T-helper 1 cell (primary cell): ENCODE measurements at regions not wholly inside any gene's neighbourhood (a gene's known extent, or its start where the extent isn't known, plus 50 kb on each side); places are given as distances from the start of the nearest gene placed in this dataset.
"Not testable (repeated sequence)": the region's sequence is repeated elsewhere in the genome, so short reads cannot be mapped to it uniquely, and the experiment has no call there.

Source experiments
- DNase-seq, 5 donors: peaks; one replicate each; pipeline ENCODE4 v3.0.0-alpha.2; 2012 to 2020

DNA sequence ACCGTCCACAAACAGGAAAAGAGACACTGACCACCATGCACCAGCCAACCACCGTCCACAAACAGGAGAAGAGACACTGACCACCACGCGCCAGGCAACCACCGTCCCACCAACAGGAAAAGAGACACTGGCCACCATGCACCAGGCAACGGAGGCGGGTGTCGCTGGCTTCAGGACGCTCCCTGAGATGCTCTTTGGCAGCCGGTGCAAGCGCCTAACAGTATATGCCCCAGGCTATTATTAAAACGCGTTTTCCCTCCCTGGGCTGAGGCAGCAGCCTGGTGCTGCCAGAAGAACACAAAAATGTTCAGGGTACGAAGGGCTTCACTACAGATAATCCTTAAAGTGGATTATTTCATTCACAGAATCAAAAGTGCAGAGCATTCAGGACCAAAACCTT is 235.1 kb downstream of the DLL1 start:
- not testable (repeated sequence) for DNase-seq

DNA sequence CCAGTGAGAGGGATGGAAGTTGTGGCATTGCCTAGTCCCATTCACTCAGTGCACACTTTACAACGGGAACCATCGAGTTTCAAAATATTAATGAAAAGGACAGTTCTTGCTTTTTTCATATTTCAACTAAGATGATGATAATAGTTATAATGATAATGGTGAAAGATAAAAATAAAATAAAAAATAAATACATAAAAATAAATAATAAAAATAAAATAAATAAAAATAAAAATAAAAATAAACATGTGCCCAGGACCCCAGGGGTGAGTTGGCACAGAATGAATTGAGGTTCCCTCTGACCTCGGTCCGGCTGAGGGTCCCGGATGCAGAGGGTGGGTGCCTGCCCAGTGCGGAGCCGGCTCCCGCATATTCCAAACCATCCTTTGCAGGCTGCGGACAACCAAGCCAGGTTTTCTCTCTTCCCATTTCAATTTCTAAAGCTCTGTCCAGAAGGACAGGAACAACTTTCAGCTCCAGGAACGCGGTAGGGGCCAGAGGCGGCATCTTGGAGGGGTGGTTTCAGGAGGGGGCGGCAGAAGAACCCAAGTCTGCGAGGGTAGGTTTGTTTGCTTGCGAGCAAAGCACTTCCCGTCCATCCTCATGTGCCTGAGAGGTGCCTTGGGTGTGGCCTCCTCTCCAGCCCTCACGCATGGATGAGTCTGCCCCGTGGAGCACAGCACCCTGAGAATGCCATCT is 236.8 kb downstream of the DLL1 start:
- peak in 1 of 5 donors; percentile 3 for DNase-seq

DNA sequence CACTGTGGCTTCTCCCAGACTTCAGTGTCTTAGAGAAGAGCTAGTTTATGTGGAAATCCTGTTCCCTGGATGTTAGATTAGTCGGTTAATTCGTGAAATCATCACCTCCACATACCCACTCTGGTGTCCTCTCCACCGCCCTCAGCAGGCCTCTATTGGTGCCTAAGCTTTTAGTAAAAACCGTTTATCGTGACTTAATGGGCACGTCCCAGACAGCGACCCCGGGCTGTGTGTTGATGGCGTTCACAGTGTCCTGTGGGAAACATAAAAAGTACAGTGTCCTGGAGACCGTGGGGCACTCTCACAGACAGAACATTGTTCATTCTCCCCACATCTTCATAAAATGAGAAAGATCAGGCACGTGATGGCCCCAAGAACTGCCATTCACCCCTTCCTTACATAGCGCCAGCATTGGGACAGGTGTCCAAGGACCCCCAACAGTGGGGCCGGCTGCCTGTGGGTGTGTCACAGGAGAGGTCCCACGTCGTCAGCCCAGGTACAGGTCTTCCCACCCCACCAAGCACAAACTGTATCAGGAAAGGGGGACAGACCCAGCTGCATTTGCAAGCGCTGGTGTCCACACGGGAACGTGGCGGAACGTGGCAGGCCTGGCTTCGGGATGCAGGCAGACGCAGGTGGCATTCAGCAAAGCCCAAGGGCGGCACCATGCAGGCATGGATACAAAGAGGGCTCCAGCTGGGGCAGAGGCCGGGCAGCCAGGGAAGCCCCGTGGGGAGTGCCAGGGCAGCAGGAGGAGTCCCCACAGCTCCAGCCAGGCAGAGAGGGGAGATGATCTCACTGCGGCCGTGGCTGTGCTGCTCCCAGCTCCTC is 237.7 kb downstream of the DLL1 start:
- peak in 1 of 5 donors; percentile 1 for DNase-seq

DNA sequence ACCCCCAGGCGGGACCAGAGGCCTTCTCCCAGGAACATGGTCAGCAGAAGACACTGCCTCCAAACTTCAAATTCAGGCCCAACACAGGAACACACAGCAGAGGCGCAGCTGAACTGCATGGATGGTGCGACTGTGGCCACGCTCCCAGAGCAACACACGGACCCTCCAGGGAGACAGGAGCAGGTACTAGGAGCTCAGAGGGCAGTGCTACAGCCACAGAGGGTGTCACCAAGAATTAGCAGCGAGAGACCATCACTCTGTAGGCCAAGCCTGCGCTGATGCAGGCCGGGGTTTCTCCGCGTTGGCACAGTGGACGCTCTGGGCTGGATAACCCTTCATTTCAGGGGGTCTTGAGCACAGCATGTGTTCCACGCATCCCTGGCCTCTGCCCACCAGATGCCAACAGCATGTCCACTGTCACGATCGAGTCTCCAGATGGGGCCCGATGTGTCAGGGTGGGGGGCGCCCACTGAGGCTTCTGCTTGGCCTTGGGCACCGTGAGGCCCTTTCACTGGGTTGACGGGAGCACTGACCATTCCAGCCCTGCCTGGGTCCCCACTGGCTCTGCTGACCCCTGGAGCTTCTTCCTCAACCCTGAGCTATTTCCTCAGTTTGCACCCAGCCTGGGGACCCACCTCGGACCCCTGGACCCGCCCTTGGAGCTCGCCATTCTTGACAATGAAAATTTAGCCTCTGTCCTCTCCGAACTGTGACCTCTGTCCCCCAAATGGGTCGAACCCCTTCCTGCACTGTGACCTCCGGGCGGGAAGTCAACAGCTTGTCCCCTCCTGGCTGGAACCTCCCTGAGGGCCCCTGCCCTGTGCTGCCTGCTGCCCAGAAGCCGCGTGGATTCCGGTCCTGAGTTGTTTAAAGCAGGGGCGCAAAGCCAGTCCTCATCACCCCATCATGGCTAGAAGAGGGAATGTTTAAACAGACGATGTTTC is 239.4 kb downstream of the DLL1 start:
- DNase-seq: peak in 1 of 5 donors; percentile 4

DNA sequence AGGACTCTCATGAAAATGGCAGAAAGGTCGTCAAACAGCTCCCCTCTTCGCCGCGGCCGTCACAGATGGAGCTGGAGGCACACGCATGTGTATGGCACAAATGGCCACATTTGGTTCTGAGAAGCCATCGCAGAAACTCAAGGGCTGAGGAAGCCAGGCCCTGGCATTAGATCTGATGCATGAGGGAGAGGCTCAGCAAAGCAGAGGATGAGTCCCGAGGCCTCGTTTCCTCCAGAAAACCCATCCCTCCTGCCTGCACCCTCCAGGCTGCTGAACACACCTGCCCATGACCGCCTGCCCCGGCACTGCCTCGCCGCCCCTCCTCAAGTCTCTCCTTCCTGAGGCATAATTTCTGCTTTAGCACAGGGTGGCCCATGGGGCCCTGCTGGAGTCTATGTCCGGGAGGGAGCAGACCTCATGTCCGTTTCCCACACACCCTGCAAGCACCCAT is 240.3 kb downstream of the DLL1 start:
- DNase-seq: peak in 1 of 5 donors; percentile 4

DNA sequence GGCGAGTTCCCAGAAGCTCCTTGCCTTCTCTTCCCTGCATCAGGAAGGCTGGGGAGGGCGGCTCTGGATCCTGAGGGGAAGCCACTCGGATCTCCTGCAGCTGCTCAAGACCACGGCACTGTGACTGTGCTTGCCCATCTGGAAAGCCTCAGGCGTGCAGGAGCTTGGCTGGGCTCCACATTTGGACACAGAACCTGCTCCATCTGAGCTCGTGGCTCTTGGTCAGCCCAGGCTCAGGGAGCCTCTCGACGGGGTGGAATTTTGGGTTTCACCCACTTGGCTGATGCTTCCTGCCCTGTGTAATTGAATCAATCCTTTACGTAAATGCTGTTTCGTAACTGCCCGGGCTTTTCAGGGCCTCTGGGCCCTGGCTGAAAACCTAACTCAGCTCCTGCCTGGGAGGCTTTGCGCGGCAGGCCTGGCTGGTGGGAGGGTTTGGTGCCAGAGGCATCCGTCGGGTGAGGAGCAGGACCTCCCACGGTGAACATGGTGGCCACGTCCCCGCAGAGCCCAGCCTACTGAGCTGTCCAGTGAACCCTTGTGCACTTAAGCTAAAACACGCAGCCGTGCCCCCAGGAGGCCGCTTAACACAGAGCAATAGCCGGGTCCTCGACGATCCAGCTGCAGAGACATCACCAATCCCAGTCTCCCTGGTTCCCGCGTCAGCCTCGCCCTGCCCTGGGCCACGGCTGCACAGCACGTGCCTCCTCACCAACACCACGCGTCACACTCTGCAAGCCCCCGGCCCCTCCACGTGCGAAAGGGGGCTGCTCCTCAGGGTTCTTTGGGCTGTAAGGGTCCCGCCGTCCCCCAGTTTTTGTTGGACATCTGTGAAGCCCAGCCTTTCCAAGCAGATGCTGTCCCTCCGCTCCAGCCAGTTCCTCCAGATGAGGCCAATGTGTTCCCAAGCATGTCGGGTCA is 241.0 kb downstream of the DLL1 start:
- DNase-seq: no peak

DNA sequence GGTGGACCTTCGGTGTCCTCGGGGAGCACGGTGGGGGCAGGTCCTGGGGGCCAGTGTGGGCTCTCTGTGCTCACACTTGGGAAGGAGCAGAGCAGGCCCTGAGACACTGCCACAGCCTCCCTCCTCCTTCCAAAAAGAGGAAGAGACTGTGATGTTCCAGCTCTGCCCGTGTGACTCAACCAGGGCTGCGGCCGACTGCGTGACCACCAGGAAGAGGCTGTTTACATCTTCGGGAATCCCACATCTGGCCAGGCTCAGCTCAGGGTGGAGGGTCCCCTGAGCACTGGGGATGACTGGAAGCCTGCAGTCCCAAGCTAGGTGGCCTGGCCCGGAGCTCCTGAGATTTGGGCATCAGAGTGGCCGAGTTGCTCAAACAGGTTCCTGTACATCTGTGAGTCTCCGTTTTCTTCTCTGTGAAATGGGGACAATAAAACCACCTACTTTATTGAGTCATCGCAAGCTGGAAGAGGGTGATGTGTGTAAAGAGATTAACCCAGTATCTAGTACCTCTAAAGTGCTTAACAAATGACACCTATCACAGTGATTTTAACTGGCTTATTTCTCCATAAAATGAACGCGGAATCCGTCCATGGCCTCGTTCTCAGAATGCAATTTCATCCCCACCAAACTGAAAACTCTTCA is 242.1 kb downstream of the DLL1 start:
- DNase-seq: no peak

DNA sequence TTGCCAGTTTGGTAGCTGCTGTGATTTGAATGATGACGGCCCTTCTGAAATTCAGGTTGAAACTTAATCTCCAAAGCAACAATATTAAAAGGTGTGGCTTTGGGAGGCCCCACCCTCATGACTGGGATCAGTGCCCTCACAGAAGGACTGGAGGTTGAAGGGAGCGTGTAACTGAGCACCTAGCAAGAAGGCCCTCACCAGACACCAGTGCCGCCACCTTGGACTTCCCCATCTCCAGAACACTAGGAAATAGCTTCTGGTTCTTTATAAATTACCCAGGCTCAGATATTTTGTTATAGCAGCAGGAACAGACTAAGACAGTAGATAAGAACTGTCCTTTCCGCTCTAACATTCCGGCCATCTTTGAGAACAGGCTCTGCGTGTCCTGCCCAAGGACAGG is 243.1 kb downstream of the DLL1 start:
- no peak for DNase-seq

DNA sequence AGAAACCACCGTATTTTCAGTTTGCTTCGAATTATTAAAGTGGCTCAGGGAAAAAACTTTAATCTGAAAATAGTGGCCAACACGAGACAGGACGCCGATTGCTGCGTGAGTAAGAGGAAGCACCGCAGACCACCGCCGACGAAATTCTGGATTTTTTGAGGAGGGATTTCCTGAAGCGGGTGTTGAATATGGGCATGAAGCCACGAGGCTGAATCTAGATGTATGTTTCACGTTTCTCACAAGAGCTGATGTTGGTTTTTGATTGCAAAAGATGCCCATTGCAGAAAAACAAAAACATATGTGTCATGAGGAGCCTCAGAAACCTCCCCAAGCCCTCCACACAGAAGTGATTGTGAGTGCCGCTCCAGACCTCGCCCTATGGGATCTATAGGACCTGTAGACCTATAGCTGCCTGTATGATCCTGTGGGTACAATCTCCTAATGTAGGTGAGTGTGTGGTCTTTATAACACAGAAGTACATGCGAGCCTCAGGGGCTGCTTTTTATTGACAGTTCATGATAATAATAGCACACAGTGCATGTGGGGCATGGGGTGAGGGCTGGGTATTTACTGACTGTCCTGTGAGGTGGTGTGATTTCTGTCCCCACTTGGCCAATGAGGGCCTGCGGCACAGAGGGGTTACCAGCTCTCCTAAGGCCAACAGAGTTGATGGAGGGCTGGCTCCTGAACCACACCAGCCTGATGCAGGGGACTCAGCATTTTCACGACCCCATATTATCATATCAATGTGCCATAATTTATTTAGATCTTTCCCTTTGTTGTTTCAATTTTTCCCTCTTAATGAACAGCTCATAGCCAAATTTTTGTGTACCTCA is 243.9 kb downstream of the DLL1 start:
- DNase-seq: no peak

DNA sequence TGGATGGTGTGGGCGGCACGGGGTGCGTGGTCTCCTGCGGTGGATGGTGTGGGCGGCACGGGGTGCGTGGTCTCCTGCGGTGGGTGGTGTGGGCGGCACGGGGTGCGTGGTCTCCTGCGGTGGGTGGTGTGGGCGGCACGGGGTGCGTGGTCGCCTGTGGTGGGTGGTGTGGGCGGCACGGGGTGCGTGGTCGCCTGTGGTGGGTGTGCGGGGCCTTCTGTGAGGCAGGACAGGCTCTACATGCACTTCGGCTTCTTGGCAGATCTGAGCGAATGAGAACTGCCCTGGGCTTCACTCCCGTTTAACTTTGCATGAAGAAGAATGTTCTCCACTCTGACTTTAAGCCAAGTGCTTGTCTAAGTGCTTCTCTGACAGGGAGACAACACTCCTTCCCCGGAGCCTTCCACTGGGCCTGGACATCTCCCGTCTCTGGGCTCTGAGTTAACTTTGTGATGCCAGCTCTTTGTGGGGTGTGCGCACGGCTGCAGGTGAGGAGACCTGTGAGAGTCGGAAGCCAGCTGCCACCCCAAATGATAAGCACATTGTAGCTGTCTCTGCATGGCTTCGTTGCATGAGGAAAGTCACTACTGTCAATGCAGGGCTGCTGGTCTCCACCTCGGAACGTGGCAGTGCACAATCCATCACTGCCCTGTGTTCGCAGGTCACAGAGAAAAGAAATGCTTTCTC is 244.8 kb downstream of the DLL1 start:
- DNase-seq: no peak

DNA sequence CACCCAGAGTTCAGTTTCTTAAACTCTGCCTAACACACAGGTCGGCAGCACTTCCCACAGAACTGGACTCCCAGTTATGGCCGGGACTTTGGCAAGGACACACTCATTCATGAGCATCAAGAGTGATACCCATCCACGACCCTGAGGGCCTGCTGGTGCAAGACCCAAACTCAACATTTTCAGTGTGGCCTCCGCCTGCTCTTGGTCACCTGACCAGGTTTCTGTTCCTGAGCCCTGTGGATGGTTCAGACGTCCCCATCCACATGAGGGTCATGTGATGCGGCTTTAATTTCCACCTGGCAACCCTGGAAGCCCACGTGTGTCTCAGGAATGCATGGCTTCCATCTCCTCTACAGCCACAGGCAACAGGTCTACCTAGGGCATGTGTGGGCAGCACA is 245.3 kb downstream of the DLL1 start:
- no peak for DNase-seq

DNA sequence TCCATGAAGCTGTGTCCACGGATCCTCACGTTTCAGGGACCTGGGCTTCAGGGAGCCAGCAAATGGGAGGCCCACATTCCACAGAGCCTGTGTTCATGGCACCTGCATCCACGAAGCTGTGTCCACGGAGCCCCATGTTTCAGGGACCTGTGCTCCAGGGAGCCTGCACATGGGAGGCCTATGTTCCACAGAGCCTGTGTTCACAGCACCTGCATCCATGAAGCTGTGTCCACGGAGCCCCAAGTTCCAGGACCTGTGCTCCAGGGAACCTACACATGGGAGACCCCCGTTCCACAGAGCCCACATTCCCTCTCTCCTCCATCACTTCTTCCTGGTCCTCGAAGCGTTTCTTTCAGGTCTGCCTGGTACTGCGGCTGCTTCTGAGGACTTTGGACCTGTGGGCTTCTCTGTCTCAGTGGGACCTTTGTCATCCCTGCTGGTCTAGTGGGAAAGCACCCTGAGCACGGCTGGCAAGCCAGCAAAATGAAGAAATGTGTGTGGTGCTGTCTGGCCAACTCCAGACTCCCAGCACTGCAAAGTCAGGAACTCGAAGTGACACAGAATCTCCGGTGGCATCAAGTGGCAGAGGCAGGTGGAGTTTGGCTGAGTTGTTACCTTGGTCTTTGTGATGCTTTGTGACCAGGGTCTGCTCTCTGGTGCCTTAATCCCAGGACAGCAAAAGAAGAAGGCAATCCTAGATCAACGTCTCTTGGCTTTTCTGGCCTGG is 245.9 kb downstream of the DLL1 start:
- no peak for DNase-seq

DNA sequence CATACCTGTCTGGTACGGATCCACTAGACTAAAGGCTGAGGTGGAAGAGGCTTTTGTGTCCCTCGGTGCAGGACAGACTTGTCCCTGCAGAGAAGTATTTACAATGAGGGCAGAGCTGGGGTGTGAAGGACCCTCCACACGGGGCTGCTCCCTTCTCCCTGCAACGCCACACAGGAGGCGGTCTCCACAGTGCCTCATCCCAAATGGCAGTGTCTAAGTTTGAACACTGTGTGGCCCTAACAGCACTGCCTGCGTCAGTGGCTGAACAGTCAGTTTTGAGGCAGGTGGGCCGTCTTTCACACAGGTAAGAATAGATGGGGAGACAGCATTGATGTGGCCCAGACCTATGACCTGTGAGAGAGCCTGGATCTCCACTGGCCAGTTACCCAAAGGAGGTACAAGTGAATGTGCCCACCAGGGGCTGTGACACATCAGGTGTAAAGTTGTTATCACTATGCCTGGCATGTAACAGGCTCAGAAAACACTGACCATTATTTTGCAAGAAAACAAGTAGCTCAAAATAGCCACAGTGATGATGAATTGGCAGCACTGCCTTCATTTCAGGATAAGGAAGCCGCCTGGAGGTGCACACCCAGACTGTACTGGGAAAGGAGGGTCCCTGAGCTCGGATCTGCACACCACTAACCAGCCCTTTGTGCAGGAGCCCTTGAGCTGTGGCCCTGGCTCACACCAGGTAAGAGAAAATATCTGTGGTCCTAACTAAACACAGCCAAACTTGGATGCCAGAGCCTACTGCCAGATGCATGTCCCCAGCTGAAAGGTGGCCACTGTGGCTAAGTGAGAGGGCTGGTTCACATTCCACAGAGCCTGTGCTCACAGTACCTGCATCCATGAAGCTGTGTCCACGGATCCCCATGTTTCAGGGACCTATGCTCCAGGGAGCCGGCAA is 246.7 kb downstream of the DLL1 start:
- DNase-seq: no peak

DNA sequence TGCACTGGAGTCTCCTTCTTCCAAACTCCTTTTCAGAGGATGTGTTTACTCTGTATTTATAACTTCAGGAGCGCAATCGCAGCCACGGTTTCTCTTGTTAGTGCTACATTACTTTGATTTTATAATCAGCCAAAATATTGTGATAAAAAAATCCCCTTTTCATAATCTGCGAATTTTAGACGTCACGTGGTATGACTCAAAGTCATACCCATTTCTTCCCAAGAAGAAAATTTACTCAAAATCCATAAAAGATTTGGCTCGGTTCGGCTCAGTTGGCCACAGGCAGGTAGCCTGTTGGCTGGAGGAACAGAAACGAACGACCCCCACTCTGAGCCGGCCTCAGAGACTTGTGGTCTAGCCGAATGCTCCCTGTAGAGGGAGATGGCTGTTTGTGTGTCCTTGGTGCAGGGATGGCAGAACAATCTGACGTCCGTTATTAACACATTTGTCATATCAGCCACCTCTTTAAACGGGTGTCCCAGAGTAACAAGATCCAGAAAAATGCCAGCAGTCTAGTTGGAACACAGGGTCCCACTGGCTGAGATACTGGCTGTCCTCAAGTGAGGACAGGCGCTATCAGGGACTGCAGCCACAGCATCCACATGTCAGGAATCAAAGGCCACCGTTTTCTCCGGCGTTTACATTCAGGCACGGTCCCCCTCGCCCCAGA is 247.6 kb downstream of the DLL1 start:
- no peak for DNase-seq

DNA sequence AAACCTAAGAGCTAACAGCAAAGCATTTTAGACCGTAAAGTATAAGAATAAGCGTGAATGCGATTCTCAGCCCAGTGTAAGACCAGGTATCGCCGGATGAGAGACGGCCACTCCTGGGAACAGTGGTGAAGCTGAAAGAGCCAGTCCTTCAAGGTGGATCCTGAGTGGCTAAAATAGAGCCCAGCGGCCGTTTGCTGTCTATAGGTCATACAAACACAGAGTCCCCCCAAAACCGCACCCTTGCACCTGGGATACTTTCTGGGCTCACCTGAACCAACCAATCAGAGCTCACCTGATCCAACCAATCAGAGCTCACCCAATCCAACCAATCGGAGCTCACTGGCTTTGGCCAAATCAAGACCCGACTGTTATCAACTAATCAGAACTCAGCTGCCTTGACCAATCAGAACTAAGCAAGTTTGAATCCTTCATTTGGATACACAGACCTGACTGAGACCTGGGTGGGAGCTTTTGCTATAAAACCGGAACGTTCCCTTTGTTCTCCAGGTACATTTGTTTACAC is 248.2 kb downstream of the DLL1 start:
- DNase-seq: no peak

DNA sequence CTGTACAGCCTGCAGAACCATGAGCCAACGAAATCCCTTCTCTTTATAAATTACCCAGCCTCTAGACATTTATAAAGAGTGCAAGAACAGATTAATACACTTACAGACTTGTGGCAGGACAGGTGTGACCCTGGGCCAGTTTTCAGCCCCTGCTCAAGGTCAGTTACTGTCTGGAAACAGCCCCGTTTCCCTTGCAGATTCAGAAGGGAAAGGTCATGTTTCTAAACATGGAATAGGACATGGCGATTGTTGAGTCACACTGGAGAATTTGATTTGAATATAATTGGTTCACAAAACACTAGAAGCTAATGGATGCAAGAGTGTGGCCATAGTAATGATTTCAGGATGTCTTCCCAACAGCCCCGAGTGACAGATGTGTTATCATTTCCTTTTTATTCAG is 248.8 kb downstream of the DLL1 start:
- DNase-seq: no peak

DNA sequence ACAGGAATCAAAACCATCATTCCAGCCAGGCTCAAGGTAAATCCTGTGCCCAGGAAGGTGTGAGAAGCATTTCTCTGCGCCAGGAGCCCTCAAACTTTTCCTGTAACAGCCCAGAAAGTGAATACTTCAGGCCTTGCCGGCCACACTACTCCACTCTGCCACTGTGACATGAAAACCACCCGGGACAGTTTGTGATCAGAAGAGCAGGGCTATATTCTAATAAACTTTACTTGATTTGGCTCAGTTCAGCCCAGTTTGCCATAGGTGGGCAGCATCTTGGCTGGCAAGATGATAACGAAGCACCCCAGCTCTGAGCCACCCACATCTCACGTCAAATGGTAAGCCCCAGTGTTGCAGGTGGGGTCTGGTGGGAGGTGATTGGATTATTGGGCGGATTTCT is 249.4 kb downstream of the DLL1 start:
- DNase-seq: no peak
